HepG2 (cell line): ENCODE measurements at regions not wholly inside any gene's neighbourhood (a gene's known extent, or its start where the extent isn't known, plus 50 kb on each side); places are given as distances from the start of the nearest gene placed in this dataset.

ENCODE experiments used
- ATAC-seq: fragments of 200-7000 bp; cut with Tn5 transposase; 3 replicates; pipeline ENCODE4 v1.9.1; 2020; ENCODE audit warnings: mild to moderate bottlenecking, moderate library complexity
- BruUV-seq: library from RNA; stranded (reverse); fragments of 400-500 nt; replicated peaks from 2 replicates; lab custom pipeline; 2021; lab: Mats Ljungman, UMichigan
- CTCF ChIA-PET: fragments of 300-600 bp; formaldehyde crosslinking; extraction: SDS; loops from one replicate; lab custom pipeline; 2021; ENCODE audit warnings: low total read pairs, inconsistent platforms, low intra/inter-chr PET ratio; lab: Yijun Ruan, JAX
- POLR2A ChIA-PET: fragments of 350-600 bp; sonication (Branson Sonifier 250); formaldehyde crosslinking; loops from one replicate; lab custom pipeline; 2020; ENCODE audit warnings: antibody characterized with exemption, inconsistent platforms; lab: Yijun Ruan, JAX
- DNase-seq: peaks from one replicate; pipeline ENCODE4 v3.0.0-alpha.2; 2015; ENCODE audit warnings: low spot score
- FAIRE-seq: peaks from 3 replicates; lab custom pipeline; 2011; peaks lifted over from hg19 to GRCh38; lab: Jason Lieb, UNC
- H2AFZ ChIP-seq: one replicate; pipeline ENCODE4 v1.6.1; 2011; ENCODE audit warnings: low read length, inconsistent platforms
- H3K27ac ChIP-seq: fragments of 300-600 bp; 3 replicates; pipeline ENCODE4 v1.8.0; 2011; ENCODE audit warnings: mixed run types, mild to moderate bottlenecking, mixed read lengths, low read length, inconsistent platforms; ENCODE audit not compliant: insufficient read depth; ENCODE audit errors: extremely low read length
- H3K27me3 ChIP-seq, 2 experiments: fragments of 200-600 bp in 1 of 2; 2 replicates in 1 of 2; 3 replicates in 1 of 2; pipeline versions ENCODE4 v1.6.0 to v1.8.0; 2011; ENCODE audit warnings: low read length in 2 of 2, mild to moderate bottlenecking in 2 of 2, moderate library complexity in 2 of 2, inconsistent platforms in 1 of 2; ENCODE audit not compliant: insufficient read depth in 2 of 2, control insufficient read depth in 1 of 2
- H3K36me3 ChIP-seq, 2 experiments: fragments of 200-600 bp in 1 of 2; replicated peaks in 1 of 2; 2 replicates in 1 of 2; 3 replicates in 1 of 2; pipeline versions ENCODE4 v1.5.1 to v1.8.0; 2011; ENCODE audit warnings: low read length in 2 of 2, inconsistent platforms in 1 of 2; ENCODE audit not compliant: insufficient read depth in 2 of 2, control insufficient read depth in 1 of 2
- H3K4me1 ChIP-seq: 2 replicates; pipeline ENCODE4 v1.5.1; 2012; ENCODE audit warnings: low read length, inconsistent platforms; ENCODE audit not compliant: insufficient read depth
- H3K4me2 ChIP-seq: 2 replicates; pipeline ENCODE4 v1.6.0; 2011; ENCODE audit warnings: low read depth, low read length, inconsistent platforms
- H3K4me3 ChIP-seq, 3 experiments: fragments of 200-600 bp in 1 of 3; sonication (generic), shearing (Covaris generic) in 1 of 3; replicated peaks in 1 of 3; 2 replicates each; pipeline ENCODE4 v1.5.1; 2011 to 2016; ENCODE audit warnings: low read length in 3 of 3, inconsistent platforms in 2 of 3, low read depth in 2 of 3, mild to moderate bottlenecking in 2 of 3, control low read depth in 1 of 3, mixed read lengths in 1 of 3; ENCODE audit not compliant: insufficient read depth in 1 of 3
- H3K79me2 ChIP-seq: one replicate; pipeline ENCODE4 v1.6.1; 2011; ENCODE audit warnings: low read length, inconsistent platforms; ENCODE audit not compliant: insufficient read depth
- H3K9ac ChIP-seq: 2 replicates; pipeline ENCODE4 v1.6.0; 2011; ENCODE audit warnings: mild to moderate bottlenecking, low read depth, low read length, inconsistent platforms; ENCODE audit not compliant: insufficient read depth
- H3K9me3 ChIP-seq: 2 replicates; pipeline ENCODE4 v1.5.1; 2012; ENCODE audit warnings: mild to moderate bottlenecking, low read length
- H4K20me1 ChIP-seq: 2 replicates; pipeline ENCODE4 v1.6.0; 2011; ENCODE audit warnings: inconsistent platforms, mild to moderate bottlenecking, low read length, moderate library complexity; ENCODE audit not compliant: insufficient read depth
- AGO1 ChIP-seq: fragments of 200-400 bp; formaldehyde crosslinking; IDR thresholded peaks from 2 replicates; pipeline ENCODE4 v1.6.1; 2017; ENCODE audit warnings: mild to moderate bottlenecking, low read depth, low read length, moderate library complexity; ENCODE audit not compliant: poor library complexity, severe bottlenecking
- CEBPZ ChIP-seq: IDR thresholded peaks from 2 replicates; pipeline ENCODE4 v1.6.1; 2012; ENCODE audit warnings: low read length, improper control_type of control experiment
- FOXJ3 ChIP-seq: sonication (generic); formaldehyde crosslinking; IDR thresholded peaks from 2 replicates; pipeline ENCODE4 v1.4.0; 2020; ENCODE audit warnings: missing genetic modification reagents, mild to moderate bottlenecking, borderline replicate concordance
- HCFC1 ChIP-seq: fragments of 150-350 bp; IDR thresholded peaks from 2 replicates; pipeline ENCODE4 v1.6.1; 2014; ENCODE audit warnings: low read depth, low read length
- HMG20B ChIP-seq: conservative IDR thresholded peaks from 2 replicates; pipeline ENCODE4 v1.6.1; 2016; ENCODE audit warnings: missing genetic modification reagents, missing compliant biosample characterization
- HOXA3 ChIP-seq: sonication (generic); formaldehyde crosslinking; IDR thresholded peaks from 2 replicates; pipeline ENCODE4 v1.5.0; 2020; ENCODE audit warnings: missing genetic modification reagents
- KLF16 ChIP-seq, 2 experiments: sonication (generic) in 1 of 2; formaldehyde crosslinking in 1 of 2; IDR thresholded peaks; 2 replicates each; pipeline versions ENCODE4 v1.6.1 to v1.8.0; 2016 to 2023; ENCODE audit warnings: missing genetic modification reagents in 2 of 2, missing compliant biosample characterization in 1 of 2
- MED13 ChIP-seq: sonication (generic); formaldehyde crosslinking; IDR thresholded peaks from 2 replicates; pipeline ENCODE4 v1.5.0; 2020; ENCODE audit warnings: missing genetic modification reagents
- MIXL1 ChIP-seq: IDR thresholded peaks from 2 replicates; pipeline ENCODE4 v1.6.1; 2016
- NFIB ChIP-seq: sonication (generic); formaldehyde crosslinking; IDR thresholded peaks from 2 replicates; pipeline ENCODE4 v1.9.0; 2021; ENCODE audit warnings: missing genetic modification reagents, mild to moderate bottlenecking, borderline replicate concordance
- NR2F2 ChIP-seq: IDR thresholded peaks from 2 replicates; pipeline ENCODE4 v1.6.1; 2012; ENCODE audit warnings: low read depth, inconsistent platforms, borderline replicate concordance
- NR3C1 ChIP-seq: sonication (generic); formaldehyde crosslinking; IDR thresholded peaks from 2 replicates; pipeline ENCODE4 v1.4.0; 2020; ENCODE audit warnings: missing genetic modification reagents
- PAXIP1 ChIP-seq: sonication (generic); formaldehyde crosslinking; conservative IDR thresholded peaks from 2 replicates; pipeline ENCODE4 v1.4.0; 2020; ENCODE audit warnings: mild to moderate bottlenecking, missing genetic modification reagents, moderate library complexity
- TCF12 ChIP-seq, 2 experiments: fragments of 450-650 bp in 1 of 2; sonication (generic) in 1 of 2; formaldehyde crosslinking in 1 of 2; IDR thresholded peaks; 2 replicates each; pipeline versions ENCODE4 v1.6.1 to v1.8.0; 2017 to 2022; ENCODE audit warnings: antibody characterized with exemption in 1 of 2, mild to moderate bottlenecking in 1 of 2, missing genetic modification reagents in 1 of 2, moderate library complexity in 1 of 2
- ZBTB20 ChIP-seq: sonication (generic); formaldehyde crosslinking; IDR thresholded peaks from 2 replicates; pipeline ENCODE4 v1.8.1; 2023; ENCODE audit warnings: missing genetic modification reagents, low read depth, mild to moderate bottlenecking, borderline replicate concordance
- ZNF180 ChIP-seq: sonication (generic); formaldehyde crosslinking; IDR thresholded peaks from 2 replicates; pipeline ENCODE4 v1.4.0; 2020; ENCODE audit warnings: low read depth, missing genetic modification reagents, borderline replicate concordance
- ZNF580 ChIP-seq: IDR thresholded peaks from 2 replicates; pipeline ENCODE4 v1.6.1; 2016; ENCODE audit warnings: low read depth, borderline replicate concordance
- ZNF784 ChIP-seq: sonication (generic); formaldehyde crosslinking; IDR thresholded peaks from 2 replicates; pipeline ENCODE4 v1.5.1; 2020; ENCODE audit warnings: missing genetic modification reagents, mild to moderate bottlenecking, borderline replicate concordance
- in situ Hi-C: cut with HindIII; loops from 2 replicates; pipeline ENCODE4 v1.10.0; 2017; ENCODE audit warnings: low pct_unique_long_range_greater_than_20kb; ENCODE audit not compliant: extremely low pct_ligation_motif_present
- intact Hi-C: fragments of 100-400 bp; cut with micrococcal nuclease; formaldehyde crosslinking; loops from one replicate; pipeline ENCODE4 v1.10.0; 2022; ENCODE audit not compliant: unreplicated experiment

- intact Hi-C loops: no loop called here
- no peaks in the 10 kb centered on the region for H3K9me3 ChIP-seq
- no peaks in the 10 kb centered on the region for H3K36me3 ChIP-seq
- ChIA-PET CTCF (no interaction called here), POLR2A (no interaction called here)
- in situ Hi-C loops: no loop called here
- no peaks in the 10 kb centered on the region for H3K79me2 ChIP-seq
- H3K4me2 ChIP-seq: no peak overlapping the region
- no peaks in the 10 kb centered on the region for H3K4me1 ChIP-seq
- H4K20me1 ChIP-seq: no peaks in the 10 kb centered on the region
- ATAC-seq (no peak), FAIRE-seq (no peak), DNase-seq (no peak)
- H3K27ac ChIP-seq: no peak overlapping the region
- H3K27me3 ChIP-seq: no peaks in the 10 kb centered on the region
- H3K9ac ChIP-seq: no peak overlapping the region
- H2AFZ ChIP-seq: no peak overlapping the region
- no TSS peak for BruUV-seq
- TF ChIP-seq FOXJ3 (CRISPR knock-in tag) (no peak), HOXA3 (no peak), HMG20B (CRISPR knock-in tag) (no peak), NR2F2 (no peak), HCFC1 (no peak), ZNF784 (CRISPR knock-in tag) (no peak), CEBPZ (no peak), MIXL1 (CRISPR knock-in tag) (no peak), ZNF180 (CRISPR knock-in tag) (no peak), ZBTB20 (CRISPR knock-in tag) (no peak), AGO1 (no peak), MED13 (CRISPR knock-in tag) (no peak), TCF12 (IDR thresholded peaks at IDR 0.05) (no peak), TCF12 (CRISPR knock-in tag; IDR thresholded peaks at IDR 0.05) (no peak), NR3C1 (no peak), KLF16 (CRISPR knock-in tag; IDR thresholded peaks at IDR 0.05) (no peak), PAXIP1 (CRISPR knock-in tag) (no peak), NFIB (CRISPR knock-in tag) (no peak), ZNF580 (CRISPR knock-in tag) (no peak)
- no peak overlapping the region for H3K4me3 ChIP-seq
These were observed 1489.1 kb downstream of the PLA2G4A start for GRCh38 chr1:188317894-188318293.
